HFFc6 (cell line): ENCODE measurements at regions not wholly inside any gene's neighbourhood (a gene's known extent, or its start where the extent isn't known, plus 50 kb on each side); places are given as distances from the start of the nearest gene placed in this dataset.

Source experiments
- DNase-seq: peaks from one replicate; pipeline ENCODE4 v3.0.0-alpha.2; 2018
- H3K27ac Mint-ChIP-seq: 2 replicates; pipeline ENCODE4 v1.8.0; 2020; ENCODE audit warnings: mild to moderate bottlenecking, mixed read lengths
- H3K27me3 Mint-ChIP-seq: 2 replicates; pipeline ENCODE4 v1.8.0; 2021; ENCODE audit warnings: mild to moderate bottlenecking, moderate library complexity, mixed read lengths; ENCODE audit not compliant: insufficient read depth
- H3K36me3 Mint-ChIP-seq: 2 replicates; pipeline ENCODE4 v1.8.0; 2021; ENCODE audit warnings: low read depth, mixed read lengths
- H3K4me1 Mint-ChIP-seq: 2 replicates; pipeline ENCODE4 v1.8.0; 2020; ENCODE audit warnings: low read depth, mixed read lengths
- H3K4me3 Mint-ChIP-seq: 2 replicates; pipeline ENCODE4 v1.8.0; 2020; ENCODE audit warnings: mild to moderate bottlenecking, moderate library complexity, mixed read lengths
- H3K9me3 Mint-ChIP-seq: 2 replicates; pipeline ENCODE4 v1.8.0; 2020; ENCODE audit warnings: mild to moderate bottlenecking, mixed read lengths
- TF ChIP-seq, protein P1 (sequence below): fragments of 200-600 bp; sonication (generic); IDR thresholded peaks from 2 replicates; pipeline ENCODE4 v1.5.0; 2021; ENCODE audit warnings: antibody characterized with exemption, mild to moderate bottlenecking

DNA sequence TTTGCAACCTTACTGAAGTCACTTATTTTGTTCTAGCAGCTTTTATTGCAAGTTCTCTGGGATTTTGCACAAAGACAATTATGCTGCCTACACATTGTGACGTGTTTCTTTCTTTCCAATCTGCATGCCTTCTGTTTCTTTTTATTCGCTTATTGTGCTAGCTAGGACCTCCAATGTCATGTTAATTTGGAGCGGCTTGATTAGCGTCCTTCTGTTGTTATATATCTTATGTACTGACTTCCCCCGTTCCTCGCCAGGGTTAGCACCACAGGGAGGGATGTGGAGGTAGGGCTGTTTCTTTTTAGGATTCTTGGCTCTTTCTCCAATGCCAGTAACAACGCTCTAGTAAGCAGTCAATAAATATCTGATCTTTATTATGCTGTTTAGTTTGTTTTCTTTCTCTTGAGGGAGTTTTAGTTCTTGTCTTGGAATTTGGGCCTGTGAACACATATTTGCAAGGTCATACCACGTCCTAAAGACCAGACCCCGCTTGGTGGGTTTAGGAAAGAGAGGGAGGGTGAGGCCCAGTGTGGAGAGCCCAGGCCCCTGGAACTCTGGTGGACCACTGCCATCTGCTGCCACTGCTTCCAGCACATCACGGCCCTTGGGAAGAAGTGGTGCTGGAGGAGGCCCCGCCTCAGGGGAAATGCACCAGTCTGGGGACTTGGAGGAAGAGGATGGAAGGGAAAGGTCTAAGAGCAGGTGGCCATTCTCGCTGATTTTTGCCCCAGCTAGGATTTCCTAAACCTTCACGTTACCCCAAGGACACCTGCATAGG is 129.1 kb downstream of the TRIML1 start:
- H3K36me3 Mint-ChIP-seq: no peaks in the 10 kb centered on the region
- TF ChIP-seq, protein P1, sequence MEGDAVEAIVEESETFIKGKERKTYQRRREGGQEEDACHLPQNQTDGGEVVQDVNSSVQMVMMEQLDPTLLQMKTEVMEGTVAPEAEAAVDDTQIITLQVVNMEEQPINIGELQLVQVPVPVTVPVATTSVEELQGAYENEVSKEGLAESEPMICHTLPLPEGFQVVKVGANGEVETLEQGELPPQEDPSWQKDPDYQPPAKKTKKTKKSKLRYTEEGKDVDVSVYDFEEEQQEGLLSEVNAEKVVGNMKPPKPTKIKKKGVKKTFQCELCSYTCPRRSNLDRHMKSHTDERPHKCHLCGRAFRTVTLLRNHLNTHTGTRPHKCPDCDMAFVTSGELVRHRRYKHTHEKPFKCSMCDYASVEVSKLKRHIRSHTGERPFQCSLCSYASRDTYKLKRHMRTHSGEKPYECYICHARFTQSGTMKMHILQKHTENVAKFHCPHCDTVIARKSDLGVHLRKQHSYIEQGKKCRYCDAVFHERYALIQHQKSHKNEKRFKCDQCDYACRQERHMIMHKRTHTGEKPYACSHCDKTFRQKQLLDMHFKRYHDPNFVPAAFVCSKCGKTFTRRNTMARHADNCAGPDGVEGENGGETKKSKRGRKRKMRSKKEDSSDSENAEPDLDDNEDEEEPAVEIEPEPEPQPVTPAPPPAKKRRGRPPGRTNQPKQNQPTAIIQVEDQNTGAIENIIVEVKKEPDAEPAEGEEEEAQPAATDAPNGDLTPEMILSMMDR: no peak
- no peak overlapping the region for H3K4me3 Mint-ChIP-seq
- no peaks in the 10 kb centered on the region for H3K4me1 Mint-ChIP-seq
- no peak overlapping the region for H3K27ac Mint-ChIP-seq
- peaks cover 3% of the 10 kb centered on the region; the same call in 1 of the 2 replicates for H3K27me3 Mint-ChIP-seq
- peaks cover 24% of the 10 kb centered on the region for H3K9me3 Mint-ChIP-seq
- no peak for DNase-seq

DNA sequence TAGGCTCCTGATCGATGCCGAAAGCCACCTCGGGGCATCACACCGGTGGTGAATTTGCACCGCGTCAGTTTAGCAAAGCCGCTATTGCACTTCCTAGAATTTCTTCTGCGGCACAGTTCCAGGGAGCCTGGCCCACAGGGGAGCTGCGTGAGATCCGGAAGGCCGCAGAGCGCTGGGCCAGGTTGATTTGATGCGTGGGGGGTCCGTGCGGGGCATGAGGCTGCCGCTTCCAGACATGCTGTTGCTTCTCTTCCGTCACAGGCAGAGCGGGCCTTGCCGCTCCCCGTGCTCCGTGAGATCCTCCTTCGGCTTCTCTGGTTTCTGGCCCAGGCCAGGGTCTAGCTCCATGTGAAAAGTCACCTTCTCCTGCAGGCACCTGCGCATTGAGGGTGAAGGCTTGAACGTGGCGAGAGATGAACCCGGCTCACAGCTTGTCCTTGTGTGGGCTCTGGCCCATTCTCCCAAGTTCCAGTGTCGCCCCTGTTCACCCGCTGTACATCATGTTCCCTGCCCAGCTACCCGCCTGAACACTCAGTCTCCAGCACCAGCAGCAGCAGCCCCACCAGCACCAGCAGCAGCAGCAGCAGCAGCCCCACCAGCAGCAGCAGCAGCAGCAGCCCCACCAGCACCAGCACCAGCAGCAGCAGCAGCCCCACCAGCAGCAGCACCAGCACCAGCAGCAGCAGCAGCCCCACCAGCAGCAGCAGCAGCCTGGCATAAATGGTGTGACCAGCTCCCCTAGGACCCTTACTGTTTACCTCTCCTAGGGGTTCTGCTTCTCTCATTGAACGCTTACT is 131.2 kb downstream of the TRIML1 start:
- Mint-ChIP-seq H3K4me3 (no peak overlapping the region), H3K36me3 (no peaks in the 10 kb centered on the region), H3K27me3 (peaks cover 3% of the 10 kb centered on the region; the same call in 1 of the 2 replicates), H3K4me1 (no peaks in the 10 kb centered on the region), H3K9me3 (peaks cover 24% of the 10 kb centered on the region), H3K27ac (no peak overlapping the region)
- TF ChIP-seq, protein P1: no peak
- DNase-seq: no peak

DNA sequence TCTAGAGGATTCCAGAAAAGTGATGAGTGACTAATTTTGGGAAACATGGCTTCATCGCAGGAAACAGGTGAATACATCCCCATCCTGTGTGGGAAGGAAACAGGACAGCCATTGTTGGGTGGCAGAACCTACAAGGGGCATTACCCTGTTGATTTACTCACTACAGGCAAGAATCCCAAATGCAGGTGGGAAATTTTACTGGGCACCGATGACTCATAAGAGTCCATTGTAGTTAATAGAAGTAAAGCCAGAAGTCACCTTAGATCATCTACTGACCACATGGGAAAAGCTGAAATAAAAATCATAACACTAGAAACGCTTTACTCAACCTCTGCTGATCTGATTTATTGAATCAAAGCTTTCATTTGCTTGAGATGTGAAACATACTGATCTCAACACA is 136.4 kb downstream of the TRIML1 start:
- H3K27ac Mint-ChIP-seq: no peak overlapping the region
- no peak for DNase-seq

GRCh38 chr4:188279184-188279583 is 139.9 kb downstream of the TRIML1 start:
- Mint-ChIP-seq H3K9me3 (no peaks in the 10 kb centered on the region; the same call in 1 of the 2 replicates), H3K27me3 (no peaks in the 10 kb centered on the region), H3K36me3 (no peaks in the 10 kb centered on the region), H3K4me3 (no peak overlapping the region), H3K27ac (no peak overlapping the region), H3K4me1 (no peaks in the 10 kb centered on the region)
- TF ChIP-seq, protein P1: no peak
- no peak for DNase-seq

More for the DNA sequence above, 136.4 kb downstream of the TRIML1 start:
- no peaks in the 10 kb centered on the region for H3K36me3 Mint-ChIP-seq
- TF ChIP-seq, protein P1: no peak
- H3K9me3 Mint-ChIP-seq: peaks cover 4% of the 10 kb centered on the region; the same call in 1 of the 2 replicates
- H3K27me3 Mint-ChIP-seq: no peaks in the 10 kb centered on the region
- H3K4me3 Mint-ChIP-seq: no peak overlapping the region
- no peaks in the 10 kb centered on the region for H3K4me1 Mint-ChIP-seq

- Mint-ChIP-seq H3K36me3 (no peaks in the 10 kb centered on the region), H3K9me3 (no peaks in the 10 kb centered on the region; the same call in 1 of the 2 replicates), H3K4me1 (no peaks in the 10 kb centered on the region), H3K27ac (no peak overlapping the region), H3K4me3 (no peak overlapping the region; the same call in 1 of the 2 replicates), H3K27me3 (no peaks in the 10 kb centered on the region)
- no peak for DNase-seq
- TF ChIP-seq, protein P1: no peak
Observed at GRCh38 chr4:188282471-188283232, 143.4 kb downstream of the TRIML1 start.
